ENCODE measurements at regions not wholly inside any gene's neighbourhood (a gene's known extent, or its start where the extent isn't known, plus 50 kb on each side); places are given as distances from the start of the nearest gene placed in this dataset.

- Histone ChIP-seq H3K4me3 (no peak overlapping the region), H3K9me3 (no peaks in the 10 kb centered on the region), H3K27ac (no peak overlapping the region), H3K4me1 (no peaks in the 10 kb centered on the region), H3K27me3 (ENCODE audit: insufficient read depth in 3 of 3, low read length in 2 of 3) (peaks cover 0 to 4% (median 0%) of the 10 kb centered on the region in 3 donors), H3K36me3 (ENCODE audit: insufficient read depth in 1 of 2, low read depth in 1 of 2) (no peaks in the 10 kb centered on the region)
- ATAC-seq (no peak), DNase-seq (no peak)
- 78 to 83% (median 79%) methylated on average over 4 of the region's 4 CpGs for WGBS, 3 donors
- intact Hi-C loops (cut with DNase I), result no loop called here
- no peak for TF ChIP-seq CTCF (IDR thresholded peaks at IDR 0.05)
These were observed 298.8 kb upstream of the RASGRP1 start for GRCh38 chr15:38863381-38863780.

GRCh38 chr15:38864122-38864521 lies 299.5 kb upstream of the RASGRP1 start:
- WGBS, 3 donors, result 70 to 86% (median 81%) methylated on average over 3 of the region's 3 CpGs
- no peaks in the 10 kb centered on the region for H3K36me3 ChIP-seq (ENCODE audit: insufficient read depth in 1 of 2, low read depth in 1 of 2)
- no peaks in the 10 kb centered on the region for H3K9me3 ChIP-seq
- H3K27me3 ChIP-seq (ENCODE audit: insufficient read depth in 3 of 3, low read length in 2 of 3), result peaks cover 0 to 4% (median 0%) of the 10 kb centered on the region in 3 donors
- intact Hi-C loops (cut with DNase I), result no loop called here
- H3K4me3 ChIP-seq, result no peak overlapping the region
- no peaks in the 10 kb centered on the region for H3K4me1 ChIP-seq
- TF ChIP-seq CTCF (IDR thresholded peaks at IDR 0.05), result no peak
- no peak for ATAC-seq
- no peak overlapping the region for H3K27ac ChIP-seq
- DNase-seq, result no peak

GRCh38 chr15:38864827-38865581 lies 300.4 kb upstream of the RASGRP1 start:
- DNase-seq (peak; percentile 63 to 64), ATAC-seq (peak in 3 of 4 donors; percentile 65 to 71 (median 68))
- H3K27me3 ChIP-seq (ENCODE audit: insufficient read depth in 3 of 3, low read length in 2 of 3), result peaks cover 0 to 4% (median 0%) of the 10 kb centered on the region in 3 donors
- WGBS, 3 donors, result 35 to 45% (median 38%) methylated on average over 9 of the region's 9 CpGs
- no peak overlapping the region for H3K27ac ChIP-seq
- H3K36me3 ChIP-seq (ENCODE audit: insufficient read depth in 1 of 2, low read depth in 1 of 2), result no peaks in the 10 kb centered on the region
- intact Hi-C loops (cut with DNase I), result no loop called here
- no peaks in the 10 kb centered on the region for H3K4me1 ChIP-seq
- H3K9me3 ChIP-seq, result no peaks in the 10 kb centered on the region
- TF ChIP-seq CTCF (IDR thresholded peaks at IDR 0.05), result no peak
- H3K4me3 ChIP-seq, result no peak overlapping the region

- WGBS, 3 donors, result 72 to 77% (median 73%) methylated on average over 7 of the region's 7 CpGs
- peaks cover 0 to 4% (median 0%) of the 10 kb centered on the region in 3 donors for H3K27me3 ChIP-seq (ENCODE audit: insufficient read depth in 3 of 3, low read length in 2 of 3)
- H3K4me3 ChIP-seq, result no peak overlapping the region
- H3K27ac ChIP-seq, result no peak overlapping the region
- no peaks in the 10 kb centered on the region for H3K4me1 ChIP-seq
- ATAC-seq (no peak), DNase-seq (no peak)
- intact Hi-C loops (cut with DNase I), result no loop called here
- no peaks in the 10 kb centered on the region for H3K36me3 ChIP-seq (ENCODE audit: insufficient read depth in 1 of 2, low read depth in 1 of 2)
- H3K9me3 ChIP-seq, result no peaks in the 10 kb centered on the region
- no peak for TF ChIP-seq CTCF (IDR thresholded peaks at IDR 0.05)
These were observed 302.9 kb upstream of the RASGRP1 start for GRCh38 chr15:38867556-38867955.
